ENCODE measurements at regions not wholly inside any gene's neighbourhood (a gene's known extent, or its start where the extent isn't known, plus 50 kb on each side); places are given as distances from the start of the nearest gene placed in this dataset.

GRCh38 chr12:34394211-34395055 is 372.1 kb downstream of the ALG10 start:
- DNase-seq (ENCODE audit: low read depth, low spot score): no peak

DNA sequence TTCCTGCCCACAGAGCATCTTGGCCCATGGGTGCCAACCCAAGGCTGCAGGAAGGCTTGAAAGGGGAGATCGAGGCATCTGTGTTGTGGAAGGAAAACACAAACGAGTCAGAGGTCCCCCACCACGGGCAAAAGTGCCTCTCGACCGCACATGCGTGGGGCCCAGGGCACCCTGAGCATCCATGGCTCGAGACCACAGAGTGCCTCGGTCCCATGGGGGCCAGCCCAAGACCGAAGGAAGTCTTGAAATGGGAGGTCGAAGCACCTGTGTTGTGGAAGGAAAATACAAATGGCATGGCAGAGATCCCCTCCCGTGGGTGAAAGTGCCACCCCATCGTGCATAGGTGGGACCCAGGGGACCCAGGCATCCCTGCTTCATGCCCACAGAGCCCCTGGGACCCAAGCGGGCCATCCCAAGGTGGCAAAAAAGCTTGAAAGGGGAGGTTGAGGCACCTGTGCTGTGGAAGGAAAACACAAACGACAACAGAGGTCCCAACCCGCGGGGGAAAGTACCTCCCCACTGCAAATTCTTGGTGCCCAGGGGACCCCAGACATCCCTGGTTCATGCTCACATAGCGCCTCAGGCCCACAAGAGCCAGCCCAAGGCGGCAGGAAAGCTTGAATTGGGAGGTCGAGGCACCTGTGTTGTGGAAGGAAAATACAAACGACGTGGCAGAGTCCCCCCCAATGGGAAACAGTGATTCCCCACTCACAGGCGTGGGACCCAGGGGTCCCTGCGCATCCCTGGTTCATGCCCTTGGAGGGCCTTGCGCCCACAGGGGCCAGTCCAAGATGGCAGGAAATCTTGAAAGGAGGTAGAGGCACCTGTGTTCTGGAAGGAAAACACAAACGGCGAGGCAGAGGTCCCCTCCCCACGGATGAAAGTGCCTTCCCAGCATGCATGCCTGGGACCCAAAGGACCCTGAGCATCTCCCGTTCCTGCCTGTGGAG is 373.0 kb downstream of the ALG10 start:
- DNase-seq (ENCODE audit: low read depth, low spot score): no peak

GRCh38 chr12:34396006-34396860 is 373.9 kb downstream of the ALG10 start:
- DNase-seq (ENCODE audit: low read depth, low spot score): no peak

DNA sequence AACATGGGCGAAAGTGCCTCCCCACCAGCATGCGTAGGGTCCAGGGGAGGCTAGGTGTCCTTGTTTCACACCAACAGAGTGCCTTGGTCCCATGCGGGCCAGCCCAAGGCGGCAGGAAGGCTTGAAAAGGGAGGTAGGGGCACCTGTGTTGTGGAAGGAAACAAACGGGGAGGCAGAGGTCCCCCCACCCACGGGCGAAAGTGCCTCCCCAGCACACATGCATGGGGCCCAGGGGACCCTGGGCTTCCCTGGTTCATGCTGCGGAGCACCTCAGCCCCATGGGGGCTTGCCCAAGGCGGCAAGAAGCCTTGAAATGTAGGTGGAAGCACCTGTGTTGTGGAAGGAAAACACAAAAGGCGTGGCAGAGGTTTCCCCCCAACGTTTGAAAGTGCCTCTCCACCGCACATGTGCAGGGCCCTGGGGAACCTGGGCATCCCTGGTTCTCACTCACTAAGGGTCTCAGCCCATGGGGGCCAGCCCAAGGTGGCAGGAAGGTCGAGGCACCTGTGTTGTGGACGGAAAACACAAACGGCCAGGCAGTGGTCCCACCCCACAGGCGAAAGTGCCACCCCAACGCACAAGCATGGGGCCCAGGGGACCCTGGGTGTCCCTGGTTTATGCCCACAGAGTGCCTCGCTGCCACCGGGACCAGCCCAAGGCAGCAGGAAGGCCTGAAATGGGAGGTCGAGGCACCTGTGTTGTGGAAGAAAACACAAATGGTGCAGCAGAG is 374.7 kb downstream of the ALG10 start:
- DNase-seq (ENCODE audit: low read depth, low spot score): no peak

DNA sequence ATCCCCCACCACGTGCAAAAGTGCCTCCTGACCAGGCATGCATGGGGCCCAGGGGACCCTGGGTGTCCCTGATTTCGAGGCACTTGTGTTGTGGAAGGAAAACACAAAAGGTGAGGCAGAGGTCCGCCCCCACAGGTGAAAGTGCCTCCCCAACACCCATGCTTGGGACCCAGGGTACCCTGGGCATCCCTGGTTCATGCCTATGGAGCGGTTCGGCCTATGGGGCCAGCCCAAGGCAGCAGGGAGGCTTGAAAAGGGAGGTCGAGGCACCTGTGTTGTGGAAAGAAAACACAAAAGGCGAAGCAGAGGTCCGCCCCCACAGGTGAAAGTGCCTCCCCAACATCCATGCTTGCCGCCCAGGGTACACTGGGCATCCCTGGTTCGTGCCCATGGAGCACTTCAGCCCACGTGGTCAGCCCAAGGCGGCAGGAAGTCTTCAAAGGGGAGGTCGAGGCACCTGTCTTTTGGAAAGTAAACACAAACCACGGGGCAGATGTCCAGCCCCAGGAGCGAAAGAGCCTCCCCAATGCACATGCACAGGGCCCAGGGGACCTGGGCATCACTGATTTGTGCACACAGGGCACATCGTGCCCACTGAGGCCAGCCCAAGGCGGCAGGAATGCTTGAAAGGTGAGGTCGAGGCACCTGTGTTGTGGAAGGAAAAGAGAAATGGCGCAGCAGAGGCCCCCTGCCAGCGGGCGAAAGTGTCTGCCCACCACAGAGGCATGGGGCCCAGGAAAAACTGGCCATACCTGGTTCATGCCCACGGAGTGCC is 375.5 kb downstream of the ALG10 start:
- no peak for DNase-seq (ENCODE audit: low read depth, low spot score)

GRCh38 chr12:34398366-34398705 is 376.0 kb downstream of the ALG10 start:
- no peak for DNase-seq (ENCODE audit: low read depth, low spot score)

DNA sequence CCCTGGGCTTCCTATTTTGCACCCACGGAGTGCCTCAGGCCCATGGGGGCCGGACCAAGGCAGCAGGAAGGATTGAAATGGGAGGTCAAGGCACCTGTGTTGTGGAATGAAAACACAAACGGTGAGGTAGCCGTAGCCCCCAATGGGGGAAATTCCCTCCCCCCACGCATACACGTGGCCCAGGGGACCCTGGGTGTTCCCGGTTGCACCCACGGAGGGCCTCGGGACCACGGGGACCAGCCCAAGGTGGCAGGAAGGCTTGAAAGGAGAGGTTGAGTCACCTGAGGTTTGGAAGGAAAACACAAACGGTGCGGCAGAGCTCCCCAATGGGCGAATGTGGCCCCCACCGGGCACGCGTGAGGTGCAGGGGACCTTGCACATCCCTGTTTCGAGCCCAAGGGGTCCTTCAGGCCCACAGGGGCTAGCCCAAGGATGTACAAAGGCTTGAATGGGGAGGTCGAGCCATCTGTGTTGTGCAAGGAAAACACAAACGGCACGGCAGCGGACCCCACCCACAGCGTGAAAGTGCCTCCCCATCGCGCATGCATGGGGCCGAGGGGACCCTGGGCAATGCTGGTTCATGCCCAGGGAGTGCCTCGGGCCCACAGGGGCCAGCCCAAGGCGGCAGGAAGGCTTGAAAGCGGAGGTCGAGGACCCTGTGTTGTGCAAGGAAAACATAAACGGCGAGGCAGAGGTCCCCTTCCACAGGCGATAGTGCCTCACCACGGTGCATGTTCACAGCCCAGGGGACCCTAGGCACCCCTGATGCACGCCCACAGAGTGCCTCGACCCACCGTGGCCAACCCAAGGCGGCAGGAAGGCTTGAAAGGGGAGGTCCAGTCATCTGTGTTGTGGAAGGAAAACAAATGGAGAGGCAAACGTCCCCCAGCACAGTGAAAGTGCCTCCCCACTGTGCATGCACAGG is 376.7 kb downstream of the ALG10 start:
- DNase-seq (ENCODE audit: low read depth, low spot score): no peak

GRCh38 chr12:34399631-34400410 is 377.5 kb downstream of the ALG10 start:
- DNase-seq (ENCODE audit: low read depth, low spot score): no peak

GRCh38 chr12:34400411-34400881 is 378.1 kb downstream of the ALG10 start:
- DNase-seq (ENCODE audit: low read depth, low spot score): no peak

GRCh38 chr12:34400986-34401658 is 378.8 kb downstream of the ALG10 start:
- DNase-seq (ENCODE audit: low read depth, low spot score): no peak

DNA sequence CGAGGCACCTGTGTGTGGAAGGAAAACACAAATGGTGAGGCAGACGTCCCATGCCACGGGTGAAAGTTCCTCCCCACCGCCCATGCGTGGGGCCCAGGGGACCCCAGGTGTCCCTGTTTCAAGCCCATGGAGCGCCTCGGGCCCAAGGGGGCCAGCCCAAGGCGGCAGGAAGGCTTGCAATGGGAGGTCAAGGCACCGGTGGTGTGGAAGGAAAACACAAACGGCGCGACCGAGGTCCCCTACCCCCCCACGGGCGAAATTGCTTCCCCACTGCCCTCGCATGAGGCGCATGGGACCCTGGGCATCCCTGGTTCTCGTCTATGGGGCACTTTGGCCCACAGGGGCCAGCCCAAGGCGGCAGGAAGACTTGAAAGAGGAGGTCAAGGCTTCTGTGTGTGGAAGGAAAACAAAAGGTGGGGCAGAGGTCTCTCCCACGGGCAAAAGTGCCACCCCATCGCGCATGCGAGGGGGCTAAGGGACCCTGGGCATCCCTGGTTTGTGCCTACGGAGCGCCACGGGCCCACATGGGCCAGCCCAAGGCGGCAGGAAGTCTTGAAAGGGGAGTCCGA is 379.4 kb downstream of the ALG10 start:
- no peak for DNase-seq (ENCODE audit: low read depth, low spot score)

DNA sequence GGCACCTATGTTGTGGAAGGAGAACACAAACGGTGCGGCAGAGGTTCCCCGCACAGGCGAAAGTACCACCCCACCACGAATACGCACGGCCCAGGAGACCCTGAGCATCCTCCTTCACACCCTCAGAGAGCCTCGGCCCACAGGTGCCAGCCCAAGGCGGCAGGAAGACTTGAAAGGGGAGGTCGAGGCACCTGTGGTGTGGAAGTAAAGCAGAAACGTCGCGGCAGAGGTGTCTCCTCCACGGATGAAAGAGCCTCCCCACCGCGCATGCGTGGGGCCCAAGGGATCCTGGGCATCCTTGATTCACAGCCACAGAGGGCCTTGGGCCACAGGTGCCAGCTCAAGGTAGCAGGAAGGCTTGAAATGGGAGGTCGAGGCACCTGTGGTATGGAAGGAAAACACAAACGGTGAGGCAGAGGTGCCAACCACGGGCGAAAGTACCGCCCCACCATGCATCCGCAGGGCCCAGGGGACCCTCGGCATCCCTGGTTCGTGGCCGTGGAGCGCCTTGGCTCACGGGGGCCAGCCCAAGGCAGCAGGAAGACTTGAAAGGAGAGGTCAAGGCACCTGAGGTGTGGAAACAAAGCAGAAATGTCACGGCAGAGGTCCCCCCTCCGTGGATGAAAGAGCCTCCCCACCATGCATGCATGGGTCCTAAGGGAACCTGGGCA is 380.1 kb downstream of the ALG10 start:
- no peak for DNase-seq (ENCODE audit: low read depth, low spot score)

DNA sequence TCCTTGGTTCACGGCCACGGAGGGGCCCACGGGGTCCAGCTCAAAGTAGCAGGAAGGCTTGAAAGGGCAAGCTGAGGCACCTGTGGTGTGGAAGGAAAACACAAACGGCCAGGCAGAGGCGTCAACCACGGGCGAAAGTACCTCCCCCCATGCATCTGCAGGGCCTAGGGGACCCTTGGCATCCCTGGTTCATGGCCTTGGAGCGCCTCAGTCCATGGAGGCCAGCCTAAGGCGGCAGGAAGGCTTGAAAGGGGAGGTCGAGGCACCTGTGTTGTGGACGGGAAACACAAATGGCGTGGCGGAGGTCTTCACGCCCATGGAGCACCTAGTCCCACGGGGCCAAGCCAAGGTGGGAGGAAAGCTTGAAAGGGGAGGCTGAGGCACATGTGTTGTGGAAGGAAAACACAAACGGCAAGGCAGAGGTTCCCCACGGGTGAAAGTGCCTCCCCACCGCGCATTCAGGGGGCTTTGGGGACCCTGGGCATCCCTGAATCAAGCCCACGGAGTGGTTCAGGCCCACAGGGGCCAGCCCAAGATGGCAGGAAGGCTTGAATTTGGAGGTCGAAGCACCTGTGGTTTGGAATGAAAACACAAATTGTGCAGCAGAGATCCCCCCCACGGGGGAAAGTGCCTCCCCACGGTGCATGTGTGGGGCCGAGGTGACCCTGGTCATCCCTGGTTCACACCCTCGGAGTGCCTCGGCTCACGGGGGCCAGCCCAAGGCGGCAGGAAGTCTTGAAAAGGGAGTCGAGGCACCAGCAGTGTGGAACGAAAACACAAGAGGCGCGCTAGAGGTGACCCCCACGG is 380.8 kb downstream of the ALG10 start:
- no peak for DNase-seq (ENCODE audit: low read depth, low spot score)

GRCh38 chr12:34403706-34404376 is 381.5 kb downstream of the ALG10 start:
- no peak for DNase-seq (ENCODE audit: low read depth, low spot score)

All from pulmonary artery endothelial cell (primary cell).